ENCODE measurements at regions not wholly inside any gene's neighbourhood (a gene's known extent, or its start where the extent isn't known, plus 50 kb on each side); places are given as distances from the start of the nearest gene placed in this dataset.

- TF ChIP-seq POLR2A (IDR thresholded peaks at IDR 0.05; ENCODE audit: low read depth, low read length) (no peak), TAF1 (IDR thresholded peaks at IDR 0.05; ENCODE audit: low read depth, low read length) (no peak), POLR2AphosphoS5 (IDR thresholded peaks at IDR 0.05; ENCODE audit: low read depth, low read length) (no peak), SPI1 (IDR thresholded peaks at IDR 0.05; ENCODE audit: low read depth, low read length) (no peak), PAX5 (IDR thresholded peaks at IDR 0.05; ENCODE audit: insufficient read depth, low read length, severe bottlenecking) (no peak), POU2F2 (IDR thresholded peaks at IDR 0.05; ENCODE audit: low read depth, low read length) (no peak)
These were observed 624.8 kb upstream of the FZD8 start for GRCh38 chr10:36266923-36267322.

Data from GM12891 (cell line).